ENCODE measurements at regions not wholly inside any gene's neighbourhood (a gene's known extent, or its start where the extent isn't known, plus 50 kb on each side); places are given as distances from the start of the nearest gene placed in this dataset.

DNA sequence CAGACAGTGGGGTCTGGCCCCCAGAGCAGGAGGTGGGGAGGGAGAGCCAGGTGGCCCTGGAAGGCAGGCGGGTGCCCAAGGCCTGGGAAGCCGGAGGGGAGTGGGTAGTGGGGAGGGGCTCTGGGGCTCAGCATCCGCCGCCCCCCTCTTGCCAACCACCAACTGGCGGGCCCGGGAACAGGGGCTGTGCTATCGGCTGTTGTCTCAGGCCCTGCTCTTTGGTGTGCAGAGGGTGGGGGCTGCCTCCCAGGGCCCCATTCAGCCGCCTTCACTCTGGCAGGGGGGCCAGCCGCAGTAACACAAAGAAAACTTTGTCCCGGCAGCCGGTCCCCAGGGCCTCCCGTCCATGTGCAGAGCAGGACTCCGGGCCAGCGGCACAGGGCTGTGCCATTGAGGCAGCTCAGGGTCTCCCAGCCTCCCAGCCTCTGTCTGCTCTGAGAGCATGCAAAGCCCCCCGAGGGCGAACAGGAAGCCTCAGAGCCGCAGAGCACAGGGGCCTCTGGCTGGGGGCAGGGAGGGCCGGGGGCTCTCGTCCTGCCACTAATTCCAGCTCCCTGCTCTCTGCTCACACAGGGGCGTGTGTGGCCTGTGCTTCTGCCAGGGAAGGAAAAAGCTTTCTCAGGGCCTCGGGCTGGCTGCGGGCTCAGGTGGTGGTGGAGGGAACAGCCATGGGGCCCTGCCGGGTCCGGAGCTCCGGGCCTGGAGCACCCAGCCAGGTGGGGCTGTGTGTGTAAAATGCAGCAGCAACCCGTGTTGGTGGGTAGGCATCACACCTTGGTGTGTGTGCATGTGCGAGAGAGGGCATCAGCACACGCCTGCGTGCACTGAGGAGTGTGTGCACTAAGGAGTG is 54.2 kb upstream of the NOTCH1 start (continued):
- no peak for TF ChIP-seq POLR2A (IDR thresholded peaks at IDR 0.05; ENCODE audit: control extremely low read depth in 1 of 2, low read depth in 2 of 2, low read length in 2 of 2)
- TF ChIP-seq JUND (IDR thresholded peaks at IDR 0.05; ENCODE audit: low read length), result no peak
- TF ChIP-seq KDM4A (IDR thresholded peaks at IDR 0.05; ENCODE audit: low read depth, low read length, severe bottlenecking), result no peak
- TF ChIP-seq MAFK (IDR thresholded peaks at IDR 0.05; ENCODE audit: low read depth, low read length), result no peak
- TF ChIP-seq CREB1 (IDR thresholded peaks at IDR 0.05), result no peak
- no peak for TF ChIP-seq TCF12 (IDR thresholded peaks at IDR 0.05; ENCODE audit: low read depth, low read length)
- TF ChIP-seq TBP (IDR thresholded peaks at IDR 0.05; ENCODE audit: low read depth, low read length), result no peak
- no peak for TF ChIP-seq FOSL1 (IDR thresholded peaks at IDR 0.05; ENCODE audit: insufficient read depth, low read depth, low read length)
